Nephron (organoid): ENCODE measurements at regions not wholly inside any gene's neighbourhood (a gene's known extent, or its start where the extent isn't known, plus 50 kb on each side); places are given as distances from the start of the nearest gene placed in this dataset.
"Not testable (repeated sequence)": the region's sequence is repeated elsewhere in the genome, so short reads cannot be mapped to it uniquely, and the experiment has no call there.

Source experiments
- H3K27ac Mint-ChIP-seq, 3 experiments: 2 replicates each; pipeline ENCODE4 v1.8.0; 2020; ENCODE audit warnings: mixed read lengths in 3 of 3, mild to moderate bottlenecking in 2 of 3, moderate library complexity in 1 of 3
- H3K27me3 Mint-ChIP-seq: 2 replicates; pipeline ENCODE4 v1.8.0; 2021; ENCODE audit warnings: low read depth, mild to moderate bottlenecking, moderate library complexity, mixed read lengths
- H3K36me3 Mint-ChIP-seq: 2 replicates; pipeline ENCODE4 v1.8.0; 2020; ENCODE audit warnings: low read depth, mixed read lengths
- H3K4me1 Mint-ChIP-seq: 2 replicates; pipeline ENCODE4 v1.8.0; 2020; ENCODE audit warnings: mixed read lengths
- H3K4me3 Mint-ChIP-seq, 3 experiments: 2 replicates each; pipeline ENCODE4 v1.8.0; 2020; ENCODE audit warnings: mild to moderate bottlenecking in 3 of 3, mixed read lengths in 3 of 3, moderate library complexity in 2 of 3
- H3K9me3 Mint-ChIP-seq: 2 replicates; pipeline ENCODE4 v1.8.0; 2020; ENCODE audit warnings: mixed read lengths
- TF ChIP-seq, protein P1 (sequence below), 3 experiments: fragments of 200-600 bp; sonication (generic); IDR thresholded peaks; one replicate each; pipeline ENCODE4 v1.5.0; 2021; ENCODE audit warnings: antibody characterized with exemption in 3 of 3; ENCODE audit not compliant: unreplicated experiment in 3 of 3

DNA sequence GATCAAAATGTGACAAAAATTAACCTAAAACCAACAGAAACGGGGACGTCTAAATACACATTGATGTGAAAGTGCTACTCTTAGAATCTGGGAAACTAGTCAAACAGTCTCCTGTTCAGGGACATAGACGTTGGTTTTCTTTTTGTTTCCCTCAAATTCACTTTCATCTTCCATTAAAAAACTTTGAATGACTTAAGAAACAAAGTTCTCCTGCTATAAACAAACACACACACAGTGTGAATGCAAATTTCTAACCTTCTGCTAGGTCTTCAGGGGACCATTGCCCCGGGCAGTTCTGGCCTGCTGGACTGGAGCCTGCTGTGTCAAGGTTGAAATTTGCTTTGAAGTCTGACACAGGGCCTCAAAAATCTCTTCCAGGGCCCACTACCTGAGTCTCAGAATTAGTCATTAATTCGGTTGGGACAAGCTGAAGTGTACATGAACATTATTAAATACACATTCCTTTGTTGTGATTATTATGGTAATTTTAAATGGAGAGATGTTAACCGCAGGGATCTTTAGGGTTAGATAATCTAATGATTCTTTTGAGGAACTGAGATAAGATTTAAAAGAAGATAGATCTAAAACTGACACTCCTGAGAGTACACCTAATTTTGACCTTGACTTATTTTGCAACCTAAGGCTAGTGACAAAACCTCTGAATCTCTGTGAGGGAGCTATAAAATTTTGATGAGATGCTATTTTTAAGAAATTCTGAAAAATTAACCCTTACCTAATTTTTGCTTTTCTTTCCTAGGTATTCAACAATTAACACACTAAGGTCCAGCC, 1260.4 kb downstream of the ROBO1 start:
- peak overlapping the region; percentile 19 to 78 (median 23) for H3K27ac Mint-ChIP-seq
- no peak overlapping the region for H3K4me3 Mint-ChIP-seq
- no peaks in the 10 kb centered on the region for H3K9me3 Mint-ChIP-seq
- TF ChIP-seq, protein P1, sequence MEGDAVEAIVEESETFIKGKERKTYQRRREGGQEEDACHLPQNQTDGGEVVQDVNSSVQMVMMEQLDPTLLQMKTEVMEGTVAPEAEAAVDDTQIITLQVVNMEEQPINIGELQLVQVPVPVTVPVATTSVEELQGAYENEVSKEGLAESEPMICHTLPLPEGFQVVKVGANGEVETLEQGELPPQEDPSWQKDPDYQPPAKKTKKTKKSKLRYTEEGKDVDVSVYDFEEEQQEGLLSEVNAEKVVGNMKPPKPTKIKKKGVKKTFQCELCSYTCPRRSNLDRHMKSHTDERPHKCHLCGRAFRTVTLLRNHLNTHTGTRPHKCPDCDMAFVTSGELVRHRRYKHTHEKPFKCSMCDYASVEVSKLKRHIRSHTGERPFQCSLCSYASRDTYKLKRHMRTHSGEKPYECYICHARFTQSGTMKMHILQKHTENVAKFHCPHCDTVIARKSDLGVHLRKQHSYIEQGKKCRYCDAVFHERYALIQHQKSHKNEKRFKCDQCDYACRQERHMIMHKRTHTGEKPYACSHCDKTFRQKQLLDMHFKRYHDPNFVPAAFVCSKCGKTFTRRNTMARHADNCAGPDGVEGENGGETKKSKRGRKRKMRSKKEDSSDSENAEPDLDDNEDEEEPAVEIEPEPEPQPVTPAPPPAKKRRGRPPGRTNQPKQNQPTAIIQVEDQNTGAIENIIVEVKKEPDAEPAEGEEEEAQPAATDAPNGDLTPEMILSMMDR (IDR thresholded peaks at IDR 0.05; ENCODE audit: unreplicated experiment in 3 of 3) = no peak
- H3K36me3 Mint-ChIP-seq = no peaks in the 10 kb centered on the region
- no peaks in the 10 kb centered on the region for H3K27me3 Mint-ChIP-seq
- H3K4me1 Mint-ChIP-seq = peaks cover 12% of the 10 kb centered on the region

DNA sequence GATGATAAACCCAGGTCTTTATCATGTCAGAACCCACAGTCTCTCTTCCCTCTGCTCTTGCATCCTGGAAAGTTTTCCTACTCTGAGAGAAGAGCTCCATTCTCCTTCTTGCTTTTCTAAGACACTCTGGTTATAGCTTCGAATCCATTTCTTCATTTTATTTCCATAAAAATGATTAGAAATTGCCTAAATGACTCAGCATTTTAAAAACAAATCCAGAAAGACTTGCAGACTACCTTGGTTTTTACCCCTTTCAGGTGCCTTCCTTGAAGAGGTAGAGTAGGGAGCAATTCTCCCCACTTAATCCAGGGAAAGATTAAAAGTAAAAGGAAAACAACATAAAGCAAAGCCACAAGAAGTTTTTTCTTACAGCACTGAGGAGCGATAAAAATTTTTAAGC, 1256.0 kb downstream of the ROBO1 start:
- no peaks in the 10 kb centered on the region for H3K9me3 Mint-ChIP-seq
- H3K4me1 Mint-ChIP-seq = peaks cover 7% of the 10 kb centered on the region
- H3K4me3 Mint-ChIP-seq = no peak overlapping the region
- H3K36me3 Mint-ChIP-seq = no peaks in the 10 kb centered on the region
- peaks cover 3% of the 10 kb centered on the region for H3K27me3 Mint-ChIP-seq
- TF ChIP-seq, protein P1 (IDR thresholded peaks at IDR 0.05; ENCODE audit: unreplicated experiment in 3 of 3) = no peak
- H3K27ac Mint-ChIP-seq = no peak overlapping the region

DNA sequence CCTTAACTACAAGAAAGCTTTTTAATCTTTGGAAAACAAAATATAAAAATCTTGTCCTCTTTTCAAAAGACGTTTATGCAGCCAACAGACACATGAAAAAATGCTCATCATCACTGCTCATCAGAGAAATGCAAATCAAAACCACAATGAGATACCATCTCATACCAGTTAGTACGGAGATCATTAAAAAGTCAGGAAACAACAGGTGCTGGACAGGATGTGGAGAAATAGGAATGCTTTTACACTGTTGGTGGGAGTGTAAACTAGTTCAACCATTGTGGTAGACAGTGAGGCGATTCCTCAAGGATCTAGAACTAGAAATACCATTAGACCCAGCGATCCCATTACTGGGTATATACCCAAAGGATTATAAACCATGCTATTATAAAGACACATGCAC, 1255.0 kb downstream of the ROBO1 start:
- not testable (repeated sequence) for H3K36me3 Mint-ChIP-seq, H3K27ac Mint-ChIP-seq, H3K4me3 Mint-ChIP-seq, H3K4me1 Mint-ChIP-seq, H3K9me3 Mint-ChIP-seq, H3K27me3 Mint-ChIP-seq

DNA sequence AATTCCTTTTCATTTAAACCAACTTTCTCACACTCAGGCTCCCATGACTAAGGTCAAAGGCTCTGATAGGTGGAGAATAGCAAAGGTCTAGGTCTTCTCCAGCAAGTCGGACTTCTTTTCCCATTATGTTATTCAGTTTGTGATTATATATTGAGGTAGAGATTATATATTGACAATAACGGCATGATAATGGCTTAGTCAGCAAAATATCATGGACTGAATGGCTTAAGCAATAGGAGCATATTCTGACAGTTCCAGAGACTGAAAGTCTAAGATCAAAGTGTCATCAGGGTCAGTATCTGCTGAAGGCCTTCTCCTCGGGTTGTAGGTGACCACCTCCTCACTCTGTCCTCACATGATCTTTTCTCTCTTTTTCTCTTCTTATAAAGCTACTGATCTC, 1251.4 kb downstream of the ROBO1 start:
- Mint-ChIP-seq H3K4me3 (no peak overlapping the region), H3K9me3 (no peaks in the 10 kb centered on the region), H3K27ac (no peak overlapping the region), H3K4me1 (peaks cover 20% of the 10 kb centered on the region), H3K27me3 (peaks cover 3% of the 10 kb centered on the region), H3K36me3 (no peaks in the 10 kb centered on the region)
- TF ChIP-seq, protein P1 (IDR thresholded peaks at IDR 0.05; ENCODE audit: unreplicated experiment in 3 of 3) = no peak

DNA sequence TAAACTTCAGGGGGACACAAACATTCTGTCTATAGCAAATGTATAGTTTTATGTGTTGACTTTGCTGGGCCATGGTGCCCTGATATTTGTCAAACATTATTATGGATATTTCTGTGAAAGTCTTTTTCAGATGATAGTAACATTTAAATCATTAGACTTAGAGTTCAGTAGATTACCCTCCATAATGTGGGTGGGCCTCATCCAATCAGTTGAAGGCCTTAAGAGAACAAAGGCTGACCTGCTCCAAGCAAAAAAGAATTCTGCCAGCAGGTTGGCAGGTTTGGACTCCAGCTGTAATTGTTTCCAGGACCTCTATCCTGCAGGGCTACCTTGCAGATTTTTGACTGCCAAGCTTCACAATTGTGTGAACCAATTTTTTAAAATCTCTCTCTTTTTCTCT, 1250.9 kb downstream of the ROBO1 start:
- Mint-ChIP-seq H3K36me3 (no peaks in the 10 kb centered on the region), H3K4me1 (peaks cover 20% of the 10 kb centered on the region), H3K4me3 (no peak overlapping the region), H3K27me3 (peaks cover 3% of the 10 kb centered on the region), H3K27ac (no peak overlapping the region), H3K9me3 (no peaks in the 10 kb centered on the region)
- TF ChIP-seq, protein P1 (IDR thresholded peaks at IDR 0.05; ENCODE audit: unreplicated experiment in 3 of 3) = no peak

DNA sequence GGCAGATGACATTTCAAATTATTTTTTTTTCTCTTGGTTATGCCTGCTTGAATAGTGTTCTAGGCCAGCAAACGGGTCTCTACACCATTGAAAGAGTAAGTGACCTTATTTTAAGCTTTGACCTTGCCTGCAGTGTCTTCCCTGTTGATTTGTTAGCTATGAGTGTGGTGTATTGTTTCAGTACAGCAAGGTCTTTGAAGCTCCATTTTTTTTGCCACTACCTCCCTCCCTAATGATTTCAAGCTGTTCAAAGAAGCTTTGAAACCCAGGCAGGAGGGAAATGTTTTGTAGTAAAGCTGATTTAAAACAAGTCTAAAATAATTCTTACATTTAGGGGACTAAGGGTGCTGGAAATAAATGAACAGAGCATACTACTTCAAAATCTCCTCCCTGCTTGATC, 1249.8 kb downstream of the ROBO1 start:
- H3K27ac Mint-ChIP-seq = peak overlapping the region in 2 of 3 experiments; percentile 6 to 75

More for the DNA sequence above, 1249.8 kb downstream of the ROBO1 start:
- Mint-ChIP-seq H3K4me1 (peaks cover 20% of the 10 kb centered on the region), H3K9me3 (no peaks in the 10 kb centered on the region), H3K4me3 (no peak overlapping the region), H3K36me3 (no peaks in the 10 kb centered on the region), H3K27me3 (peaks cover 3% of the 10 kb centered on the region)
- TF ChIP-seq, protein P1 (IDR thresholded peaks at IDR 0.05; ENCODE audit: unreplicated experiment in 3 of 3) = no peak
